CD14-positive monocyte (primary cell): ENCODE measurements at regions not wholly inside any gene's neighbourhood (a gene's known extent, or its start where the extent isn't known, plus 50 kb on each side); places are given as distances from the start of the nearest gene placed in this dataset.
"Not testable (repeated sequence)": the region's sequence is repeated elsewhere in the genome, so short reads cannot be mapped to it uniquely, and the experiment has no call there.

Experiments used
- DNase-seq, 3 donors: peaks; one replicate each; pipeline ENCODE4 v3.0.0-alpha.2; 2011 to 2022
- H2AFZ ChIP-seq: 2 replicates; pipeline ENCODE4 v1.6.0; 2012; ENCODE audit warnings: mild to moderate bottlenecking, low read depth, low read length, inconsistent platforms; ENCODE audit not compliant: insufficient read depth, poor library complexity, severe bottlenecking
- H3K27ac ChIP-seq, 2 donors: 1 replicate in 1 of 2; 2 replicates in 1 of 2; pipeline ENCODE4 v1.5.1; 2012 to 2013; ENCODE audit warnings: low read length in 2 of 2, control low read depth in 1 of 2, inconsistent platforms in 1 of 2, low read depth in 1 of 2, mild to moderate bottlenecking in 1 of 2
- H3K27me3 ChIP-seq, 2 donors: one replicate each; pipeline versions ENCODE4 v1.6.0 to v1.6.1; 2011 to 2013; ENCODE audit warnings: low read length in 2 of 2; ENCODE audit not compliant: control insufficient read depth in 2 of 2, insufficient read depth in 2 of 2
- H3K36me3 ChIP-seq, 2 donors: replicated peaks in 1 of 2; 1 replicate in 1 of 2; 2 replicates in 1 of 2; pipeline versions ENCODE4 v1.5.1 to v1.6.1; 2012 to 2013; ENCODE audit warnings: low read length in 2 of 2, control low read depth in 1 of 2, inconsistent platforms in 1 of 2, mild to moderate bottlenecking in 1 of 2; ENCODE audit not compliant: insufficient read depth in 2 of 2, control insufficient read depth in 1 of 2
- H3K4me1 ChIP-seq, 2 donors: 1 replicate in 1 of 2; 2 replicates in 1 of 2; pipeline versions ENCODE4 v1.5.1 to v1.6.1; 2012 to 2013; ENCODE audit warnings: low read length in 2 of 2, control low read depth in 1 of 2, inconsistent platforms in 1 of 2, mild to moderate bottlenecking in 1 of 2, moderate library complexity in 1 of 2; ENCODE audit not compliant: insufficient read depth in 2 of 2, control insufficient read depth in 1 of 2
- H3K4me2 ChIP-seq: replicated peaks from 2 replicates; pipeline ENCODE3; 2012; ENCODE audit warnings: low read length, moderate library complexity, mild to moderate bottlenecking; ENCODE audit not compliant: poor library complexity, severe bottlenecking; ENCODE audit errors: extremely low read depth
- H3K4me3 ChIP-seq, 3 experiments: fragments of 200-600 bp in 1 of 3; sonication (generic) in 1 of 3; replicated peaks in 1 of 3; 1 replicate in 2 of 3; 2 replicates in 1 of 3; pipeline ENCODE4 v1.5.1; 2011 to 2013; ENCODE audit warnings: low read length in 3 of 3, mild to moderate bottlenecking in 3 of 3, control low read depth in 2 of 3, low read depth in 2 of 3, inconsistent platforms in 1 of 3, moderate library complexity in 1 of 3
- H3K79me2 ChIP-seq: 2 replicates; pipeline ENCODE4 v1.6.0; 2012; ENCODE audit warnings: mild to moderate bottlenecking, control low read depth, inconsistent platforms, low read length, moderate library complexity; ENCODE audit not compliant: insufficient read depth
- H3K9ac ChIP-seq: 2 replicates; pipeline ENCODE4 v1.6.0; 2017; ENCODE audit warnings: low read length, mild to moderate bottlenecking; ENCODE audit not compliant: insufficient read depth, poor library complexity, severe bottlenecking
- H3K9me3 ChIP-seq, 2 donors: replicated peaks in 1 of 2; 1 replicate in 1 of 2; 2 replicates in 1 of 2; pipeline versions ENCODE4 v1.5.1 to v1.6.1; 2012 to 2013; ENCODE audit warnings: low read length in 2 of 2, control low read depth in 1 of 2; ENCODE audit not compliant: control insufficient read depth in 1 of 2, insufficient read depth in 1 of 2
- H4K20me1 ChIP-seq: 2 replicates; pipeline ENCODE4 v1.6.0; 2012; ENCODE audit warnings: mild to moderate bottlenecking, low read length, control low read depth, moderate library complexity; ENCODE audit not compliant: insufficient read depth
- H3K27ac Mint-ChIP-seq, 7 donors: one replicate each; pipeline ENCODE4 v1.8.0; 2020; ENCODE audit warnings: mild to moderate bottlenecking in 7 of 7, mixed read lengths in 7 of 7, moderate library complexity in 6 of 7, inconsistent platforms in 2 of 7
- H3K27me3 Mint-ChIP-seq, 3 donors: one replicate each; pipeline ENCODE4 v1.8.0; 2021 to 2022; ENCODE audit warnings: low read depth in 3 of 3, mild to moderate bottlenecking in 3 of 3, mixed read lengths in 3 of 3, moderate library complexity in 3 of 3, inconsistent platforms in 1 of 3
- H3K36me3 Mint-ChIP-seq, 2 donors: one replicate each; pipeline ENCODE4 v1.8.0; 2020; ENCODE audit warnings: mixed read lengths in 2 of 2, inconsistent platforms in 1 of 2, mild to moderate bottlenecking in 1 of 2
- H3K4me1 Mint-ChIP-seq: one replicate; pipeline ENCODE4 v1.8.0; 2020; ENCODE audit warnings: mild to moderate bottlenecking, mixed read lengths
- H3K4me3 Mint-ChIP-seq, 2 donors: one replicate each; pipeline ENCODE4 v1.8.0; 2020; ENCODE audit warnings: mild to moderate bottlenecking in 2 of 2, mixed read lengths in 2 of 2, moderate library complexity in 1 of 2
- H3K9me3 Mint-ChIP-seq, 7 donors: one replicate each; pipeline ENCODE4 v1.8.0; 2020 to 2022; ENCODE audit warnings: mixed read lengths in 7 of 7, mild to moderate bottlenecking in 6 of 7, moderate library complexity in 6 of 7, inconsistent platforms in 2 of 7
- WGBS: methylation state at CpG from one replicate; pipeline ENCODE4 v1.1.5; 2013; ENCODE audit warnings: missing lambda C conversion rate; ENCODE audit not compliant: insufficient coverage; 5-methylcytosine and 5-hydroxymethylcytosine counted together
- intact Hi-C, 2 donors: fragments of 100-400 bp; cut with micrococcal nuclease; formaldehyde crosslinking; loops; one replicate each; pipeline versions ENCODE4 v1.15.0 to v1.15.1; 2023
- TF ChIP-seq, protein P1 (sequence below): fragments of 200-600 bp; IDR thresholded peaks from one replicate; pipeline ENCODE4 v1.8.0; 2022; ENCODE audit warnings: antibody characterized with exemption, mild to moderate bottlenecking

DNA sequence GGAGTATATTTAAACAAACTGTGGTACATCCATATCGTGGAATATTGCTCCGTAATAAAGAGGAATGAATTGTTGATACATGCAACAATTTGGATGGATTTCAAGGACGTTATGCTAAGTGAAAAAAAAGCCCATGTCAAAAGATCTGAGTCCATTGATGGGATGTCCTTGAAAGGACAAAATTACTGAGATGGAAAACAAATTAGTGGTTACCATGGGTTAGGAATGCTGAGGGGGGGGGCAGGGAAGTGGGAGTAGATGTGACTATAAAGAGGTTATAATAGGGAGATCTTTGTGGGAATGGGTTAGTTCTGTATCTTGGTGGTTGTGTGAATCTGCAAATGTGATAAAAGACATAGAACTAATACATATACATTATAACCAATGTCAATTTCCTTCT, 409.3 kb downstream of the SRGAP2C start:
- Histone ChIP-seq H3K36me3 (no peaks in the 10 kb centered on the region), H3K9ac (no peak overlapping the region), H4K20me1 (no peaks in the 10 kb centered on the region), H3K27me3 (no peaks in the 10 kb centered on the region), H3K4me1 (no peaks in the 10 kb centered on the region), H3K4me3 (no peak overlapping the region), H3K4me2 (no peak overlapping the region), H3K27ac (no peak overlapping the region), H3K79me2 (no peaks in the 10 kb centered on the region), H2AFZ (no peak overlapping the region), H3K9me3 (no peaks in the 10 kb centered on the region)
- no peak for DNase-seq
- intact Hi-C loops, result no loop called here
- WGBS, result 87% methylated on average over 3 of the region's 3 CpGs
- Mint-ChIP-seq H3K4me3 (no peak overlapping the region), H3K27ac (no peak overlapping the region), H3K27me3 (no peaks in the 10 kb centered on the region), H3K9me3 (peaks cover 0 to 5% (median 4%) of the 10 kb centered on the region in 7 donors), H3K36me3 (no peaks in the 10 kb centered on the region), H3K4me1 (no peaks in the 10 kb centered on the region)
- TF ChIP-seq, protein P1, sequence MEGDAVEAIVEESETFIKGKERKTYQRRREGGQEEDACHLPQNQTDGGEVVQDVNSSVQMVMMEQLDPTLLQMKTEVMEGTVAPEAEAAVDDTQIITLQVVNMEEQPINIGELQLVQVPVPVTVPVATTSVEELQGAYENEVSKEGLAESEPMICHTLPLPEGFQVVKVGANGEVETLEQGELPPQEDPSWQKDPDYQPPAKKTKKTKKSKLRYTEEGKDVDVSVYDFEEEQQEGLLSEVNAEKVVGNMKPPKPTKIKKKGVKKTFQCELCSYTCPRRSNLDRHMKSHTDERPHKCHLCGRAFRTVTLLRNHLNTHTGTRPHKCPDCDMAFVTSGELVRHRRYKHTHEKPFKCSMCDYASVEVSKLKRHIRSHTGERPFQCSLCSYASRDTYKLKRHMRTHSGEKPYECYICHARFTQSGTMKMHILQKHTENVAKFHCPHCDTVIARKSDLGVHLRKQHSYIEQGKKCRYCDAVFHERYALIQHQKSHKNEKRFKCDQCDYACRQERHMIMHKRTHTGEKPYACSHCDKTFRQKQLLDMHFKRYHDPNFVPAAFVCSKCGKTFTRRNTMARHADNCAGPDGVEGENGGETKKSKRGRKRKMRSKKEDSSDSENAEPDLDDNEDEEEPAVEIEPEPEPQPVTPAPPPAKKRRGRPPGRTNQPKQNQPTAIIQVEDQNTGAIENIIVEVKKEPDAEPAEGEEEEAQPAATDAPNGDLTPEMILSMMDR, result no peak

DNA sequence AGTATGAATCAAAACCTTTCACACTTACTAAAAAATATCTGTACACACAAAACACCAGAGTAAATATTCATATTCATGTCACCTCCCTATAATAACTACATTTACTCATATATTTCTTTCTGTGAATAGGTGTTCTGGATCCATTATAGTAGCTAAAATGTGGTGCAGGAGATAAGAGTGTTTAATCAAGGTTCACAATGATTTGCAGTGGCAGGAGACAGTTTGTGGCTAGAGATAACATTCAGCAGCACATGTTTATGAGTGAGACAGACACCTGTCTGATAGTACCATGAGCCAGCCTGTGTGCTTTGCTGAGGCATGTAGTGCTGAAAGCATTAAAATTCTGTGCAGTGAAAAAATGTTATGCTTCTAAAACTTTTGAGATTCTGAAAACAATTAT, 410.3 kb downstream of the SRGAP2C start:
- H3K9me3 ChIP-seq, result no peaks in the 10 kb centered on the region
- no peak overlapping the region for H3K27ac Mint-ChIP-seq
- no peak for DNase-seq

DNA sequence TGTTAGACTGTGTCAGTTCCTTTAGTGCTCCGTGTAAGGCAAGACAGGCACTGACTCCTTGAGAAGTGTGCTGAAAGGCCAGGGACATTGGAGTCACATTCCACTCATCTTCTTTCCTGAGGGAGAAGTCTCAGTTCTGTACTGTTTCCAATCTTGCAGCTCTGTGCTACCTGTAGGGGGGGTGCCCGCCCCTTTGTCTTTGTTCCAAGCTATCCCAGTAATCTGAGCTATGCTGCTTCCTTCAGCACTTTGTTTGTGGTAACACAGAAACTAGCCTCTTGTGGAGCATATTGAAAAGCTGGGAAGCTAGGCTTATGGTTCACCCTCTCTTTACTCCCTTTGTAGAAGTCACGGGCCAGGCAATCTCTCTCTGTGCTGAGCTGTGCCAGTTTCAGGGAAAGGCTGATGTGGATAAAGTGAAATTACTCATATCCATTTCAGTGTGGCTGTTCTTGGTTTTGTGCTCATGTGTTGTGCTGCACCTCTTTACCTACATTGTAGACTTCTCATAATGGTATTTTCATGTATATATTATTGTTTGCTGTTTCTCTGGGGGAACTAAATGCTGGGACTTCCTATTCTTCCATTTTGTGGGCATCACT, 420.2 kb downstream of the SRGAP2C start:
- H3K9ac ChIP-seq, H3K9me3 ChIP-seq, H3K4me3 Mint-ChIP-seq, H3K27me3 Mint-ChIP-seq, H3K4me1 Mint-ChIP-seq, H3K36me3 ChIP-seq, H3K27me3 ChIP-seq, intact Hi-C loops, H3K4me1 ChIP-seq, H2AFZ ChIP-seq, H3K4me2 ChIP-seq, DNase-seq, H3K36me3 Mint-ChIP-seq, H3K27ac Mint-ChIP-seq, H4K20me1 ChIP-seq, H3K4me3 ChIP-seq, H3K27ac ChIP-seq, H3K79me2 ChIP-seq: not testable (repeated sequence)
- H3K9me3 Mint-ChIP-seq, result peaks cover 8 to 32% (median 19%) of the 10 kb centered on the region in 7 donors
- WGBS, result no CpG with 5 or more reads among the region's 3 CpGs

More for the DNA sequence above, 410.3 kb downstream of the SRGAP2C start:
- Histone ChIP-seq H3K4me2 (no peak overlapping the region), H3K36me3 (no peaks in the 10 kb centered on the region), H4K20me1 (no peaks in the 10 kb centered on the region), H3K27me3 (no peaks in the 10 kb centered on the region), H3K4me1 (no peaks in the 10 kb centered on the region), H2AFZ (no peak overlapping the region), H3K9ac (no peak overlapping the region), H3K79me2 (no peaks in the 10 kb centered on the region), H3K4me3 (no peak overlapping the region), H3K27ac (no peak overlapping the region)
- TF ChIP-seq, protein P1, result no peak
- intact Hi-C loops, result no loop called here
- Mint-ChIP-seq H3K9me3 (peaks cover 2 to 8% (median 5%) of the 10 kb centered on the region in 7 donors), H3K4me3 (no peak overlapping the region), H3K4me1 (no peaks in the 10 kb centered on the region), H3K27me3 (no peaks in the 10 kb centered on the region), H3K36me3 (no peaks in the 10 kb centered on the region)
